GM21786 (cell line): ENCODE measurements at regions not wholly inside any gene's neighbourhood (a gene's known extent, or its start where the extent isn't known, plus 50 kb on each side); places are given as distances from the start of the nearest gene placed in this dataset.
"Not testable (repeated sequence)": the region's sequence is repeated elsewhere in the genome, so short reads cannot be mapped to it uniquely, and the experiment has no call there.

Source experiments
- ATAC-seq: cut with Tn5 transposase; IDR thresholded peaks from one replicate; pipeline ENCODE4 v1.9.1; 2021; ENCODE audit not compliant: unreplicated experiment

- ATAC-seq: no peak
These were observed 80.8 kb downstream of the C21orf91 start for GRCh38 chr21:17738176-17738953.

- ATAC-seq: no peak
These were observed 83.1 kb downstream of the C21orf91 start for GRCh38 chr21:17736072-17736471.

GRCh38 chr21:17733209-17733608 is 85.9 kb downstream of the C21orf91 start:
- no peak for ATAC-seq

- ATAC-seq: no peak
These were observed 86.8 kb downstream of the C21orf91 start for GRCh38 chr21:17732306-17732705.

GRCh38 chr21:17731554-17731953 is 87.6 kb downstream of the C21orf91 start:
- no peak for ATAC-seq

GRCh38 chr21:17730782-17731181 is 88.4 kb downstream of the C21orf91 start:
- ATAC-seq: no peak

GRCh38 chr21:17729455-17729854 is 89.7 kb downstream of the C21orf91 start:
- ATAC-seq: no peak

GRCh38 chr21:17727361-17727760 is 91.8 kb downstream of the C21orf91 start:
- ATAC-seq: no peak

- no peak for ATAC-seq
These were observed 92.9 kb downstream of the C21orf91 start for GRCh38 chr21:17726047-17726829.

- ATAC-seq: no peak
These were observed 93.8 kb downstream of the C21orf91 start for GRCh38 chr21:17725339-17725738.

- ATAC-seq: no peak
These were observed 100.2 kb upstream of the BTG3 start for GRCh38 chr21:17712887-17713286.

- ATAC-seq: no peak
These were observed 99.2 kb upstream of the BTG3 start for GRCh38 chr21:17711896-17712295.

GRCh38 chr21:17709266-17709611 is 96.5 kb upstream of the BTG3 start:
- ATAC-seq: peak; percentile 99

GRCh38 chr21:17708522-17709265 is 96.0 kb upstream of the BTG3 start:
- ATAC-seq: peak; percentile 40

- peak; percentile 48 for ATAC-seq
These were observed 87.0 kb upstream of the BTG3 start for GRCh38 chr21:17699524-17700189.

GRCh38 chr21:17697473-17697872 is 84.8 kb upstream of the BTG3 start:
- no peak for ATAC-seq

- ATAC-seq: not testable (repeated sequence)
These were observed 81.7 kb upstream of the BTG3 start for GRCh38 chr21:17694416-17694815.

- ATAC-seq: no peak
These were observed 81.1 kb upstream of the BTG3 start for GRCh38 chr21:17693801-17694200.

GRCh38 chr21:17690078-17690494 is 77.4 kb upstream of the BTG3 start:
- ATAC-seq: no peak

- ATAC-seq: no peak
These were observed 76.5 kb upstream of the BTG3 start for GRCh38 chr21:17688912-17689874.
